NT2/D1 (cell line): ENCODE measurements at regions not wholly inside any gene's neighbourhood (a gene's known extent, or its start where the extent isn't known, plus 50 kb on each side); places are given as distances from the start of the nearest gene placed in this dataset.

Experiments
- DNase-seq: peaks from one replicate; pipeline ENCODE4 v3.0.0-alpha.2; 2011; ENCODE audit warnings: low read depth, low spot score
- H3K27me3 ChIP-seq: 2 replicates; pipeline ENCODE4 v1.6.0; 2011; ENCODE audit warnings: mild to moderate bottlenecking; ENCODE audit not compliant: insufficient read length, insufficient read depth
- H3K36me3 ChIP-seq: 2 replicates; pipeline ENCODE4 v1.6.1; 2011; ENCODE audit warnings: mild to moderate bottlenecking, low read length, mixed read lengths; ENCODE audit not compliant: insufficient read depth, insufficient read length
- H3K4me1 ChIP-seq: 2 replicates; pipeline ENCODE4 v1.5.1; 2011; ENCODE audit not compliant: insufficient read depth, insufficient read length
- H3K4me3 ChIP-seq: 2 replicates; pipeline ENCODE4 v1.5.1; 2011; ENCODE audit warnings: low read depth; ENCODE audit not compliant: insufficient read length
- H3K9ac ChIP-seq: 2 replicates; pipeline ENCODE4 v1.6.0; 2011; ENCODE audit warnings: low read depth; ENCODE audit not compliant: insufficient read length
- H3K9me3 ChIP-seq: 2 replicates; pipeline ENCODE4 v1.5.1; 2011; ENCODE audit warnings: mild to moderate bottlenecking, low read length; ENCODE audit not compliant: insufficient read depth
- SUZ12 ChIP-seq: IDR thresholded peaks from 2 replicates; pipeline ENCODE4 v1.6.1; 2011; ENCODE audit not compliant: insufficient read length, insufficient read depth; ENCODE audit errors: extremely low read depth
- YY1 ChIP-seq: IDR thresholded peaks from 2 replicates; pipeline ENCODE4 v1.6.1; 2011; ENCODE audit not compliant: insufficient read length, insufficient read depth
- ZNF274 ChIP-seq: IDR thresholded peaks from 2 replicates; pipeline ENCODE4 v1.6.1; 2011; ENCODE audit warnings: mild to moderate bottlenecking, low read depth, low read length

- Histone ChIP-seq H3K27me3 (no peaks in the 10 kb centered on the region), H3K9me3 (peaks cover 31% of the 10 kb centered on the region; the same call in 1 of the 2 replicates), H3K9ac (no peak overlapping the region), H3K4me1 (no peaks in the 10 kb centered on the region), H3K36me3 (no peaks in the 10 kb centered on the region), H3K4me3 (no peak overlapping the region)
- DNase-seq = no peak
- TF ChIP-seq ZNF274 (no peak), SUZ12 (no peak), YY1 (no peak)
These were observed 221.8 kb downstream of the SNRPN start for GRCh38 chr15:25176616-25176923.

- Histone ChIP-seq H3K4me1 (no peaks in the 10 kb centered on the region), H3K27me3 (no peaks in the 10 kb centered on the region), H3K9me3 (peaks cover 24% of the 10 kb centered on the region; the same call in 1 of the 2 replicates), H3K9ac (no peak overlapping the region), H3K4me3 (no peak overlapping the region), H3K36me3 (no peaks in the 10 kb centered on the region)
- no peak for TF ChIP-seq ZNF274
- no peak for TF ChIP-seq SUZ12
- TF ChIP-seq YY1 = no peak
- no peak for DNase-seq
These were observed 222.5 kb downstream of the SNRPN start for GRCh38 chr15:25176991-25177954.

- Histone ChIP-seq H3K27me3 (no peaks in the 10 kb centered on the region), H3K4me1 (no peaks in the 10 kb centered on the region), H3K36me3 (no peaks in the 10 kb centered on the region), H3K4me3 (no peak overlapping the region), H3K9ac (no peak overlapping the region), H3K9me3 (peaks cover 15% of the 10 kb centered on the region; the same call in 1 of the 2 replicates)
- DNase-seq = no peak
- TF ChIP-seq SUZ12 (no peak), ZNF274 (no peak), YY1 (no peak)
These were observed 223.4 kb downstream of the SNRPN start for GRCh38 chr15:25177955-25178801.

- H3K27me3 ChIP-seq = no peaks in the 10 kb centered on the region
- H3K9ac ChIP-seq = no peak overlapping the region
- TF ChIP-seq ZNF274 (no peak), SUZ12 (no peak), YY1 (no peak)
- DNase-seq = no peak
- H3K4me3 ChIP-seq = no peak overlapping the region
- no peaks in the 10 kb centered on the region for H3K4me1 ChIP-seq
- H3K9me3 ChIP-seq = peaks cover 9% of the 10 kb centered on the region; the same call in 1 of the 2 replicates
- no peaks in the 10 kb centered on the region for H3K36me3 ChIP-seq
These were observed 224.3 kb downstream of the SNRPN start for GRCh38 chr15:25178835-25179672.

GRCh38 chr15:25179673-25180511, 225.1 kb downstream of the SNRPN start:
- Histone ChIP-seq H3K36me3 (no peaks in the 10 kb centered on the region), H3K9me3 (peaks cover 6% of the 10 kb centered on the region; the same call in 1 of the 2 replicates), H3K4me1 (no peaks in the 10 kb centered on the region), H3K27me3 (no peaks in the 10 kb centered on the region), H3K4me3 (no peak overlapping the region), H3K9ac (no peak overlapping the region)
- TF ChIP-seq ZNF274 = no peak
- TF ChIP-seq SUZ12 = no peak
- TF ChIP-seq YY1 = no peak
- no peak for DNase-seq
